HG03025 (cell line): ENCODE measurements at regions not wholly inside any gene's neighbourhood (a gene's known extent, or its start where the extent isn't known, plus 50 kb on each side); places are given as distances from the start of the nearest gene placed in this dataset.
"Not testable (repeated sequence)": the region's sequence is repeated elsewhere in the genome, so short reads cannot be mapped to it uniquely, and the experiment has no call there.

Experiments
- ATAC-seq: cut with Tn5 transposase; IDR thresholded peaks from one replicate; pipeline ENCODE4 v1.9.1; 2021; ENCODE audit warnings: mild to moderate bottlenecking, moderate library complexity; ENCODE audit not compliant: unreplicated experiment, low FRiP score

DNA sequence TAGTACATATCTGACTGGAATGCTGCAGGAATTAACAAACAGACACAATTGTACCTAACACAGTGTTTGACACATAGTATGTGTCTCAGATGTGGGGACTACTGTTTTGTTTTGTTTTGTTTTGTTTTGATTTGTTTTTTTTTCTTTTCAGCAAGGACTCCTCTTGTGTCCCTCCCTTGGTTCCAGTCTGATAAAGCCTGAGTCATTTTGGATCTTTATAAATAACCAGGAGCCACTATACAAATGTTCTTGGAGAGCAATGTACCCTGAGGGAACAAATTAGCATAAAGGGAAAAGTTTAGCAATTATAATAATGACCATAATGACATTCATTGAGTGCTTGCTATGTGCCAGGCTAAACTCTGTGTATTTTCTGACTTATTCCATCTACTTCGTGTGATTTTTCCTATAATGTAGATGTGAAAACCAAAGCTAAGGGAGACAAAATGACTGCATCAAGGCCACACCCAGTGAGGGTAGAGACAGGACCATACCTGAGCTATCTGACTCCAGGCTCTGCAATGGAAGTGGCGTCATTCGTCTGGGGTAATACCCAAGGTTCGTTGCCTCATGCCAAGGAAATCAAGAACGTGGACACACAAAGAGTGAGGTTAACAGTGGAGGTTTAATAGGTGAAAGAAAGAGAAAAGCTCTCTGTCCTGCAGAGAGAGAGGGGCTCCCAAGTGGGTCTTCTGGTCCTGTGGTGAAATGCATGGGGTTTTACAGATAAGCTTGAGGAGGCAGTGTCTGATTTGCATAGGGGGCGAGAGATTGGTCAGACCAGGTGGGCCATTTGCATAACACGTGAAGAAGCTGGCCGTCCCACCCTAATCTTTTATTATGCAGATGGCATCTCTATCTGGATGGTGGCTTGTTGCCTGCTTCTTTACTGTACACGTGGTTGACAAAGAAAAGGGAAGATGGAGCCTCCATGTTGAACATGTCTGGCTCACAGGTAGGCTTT lies 285.5 kb upstream of the SFSWAP start:
- no peak for ATAC-seq

DNA sequence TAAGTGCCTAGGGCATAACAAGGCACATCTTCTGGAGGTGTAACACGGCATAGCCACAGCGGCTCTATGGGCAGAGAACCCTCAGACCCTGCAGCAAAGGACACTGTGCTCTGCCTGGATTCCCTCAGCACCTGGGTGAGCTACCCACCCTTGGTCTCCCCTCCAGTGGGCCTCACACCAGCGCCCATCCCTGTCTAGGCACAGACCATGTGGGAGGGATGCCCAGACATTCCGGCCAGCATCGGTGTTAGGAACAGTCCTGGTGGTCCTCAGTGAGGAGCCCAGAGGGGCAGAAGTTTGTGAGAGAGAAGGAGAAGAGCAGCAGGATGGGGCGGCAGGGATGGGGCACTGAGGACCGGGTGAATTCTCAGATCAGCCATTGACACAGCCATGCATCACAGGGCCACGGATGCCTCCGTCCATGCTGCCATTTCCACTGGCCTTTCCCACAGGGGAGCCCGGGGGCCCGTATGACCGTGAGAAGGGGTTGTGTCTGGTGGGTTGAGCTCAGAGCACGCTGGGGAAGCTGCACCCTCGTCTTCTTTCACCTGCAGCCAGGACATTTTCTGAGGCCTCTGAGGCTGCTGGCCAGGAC lies 282.7 kb upstream of the SFSWAP start:
- no peak for ATAC-seq

DNA sequence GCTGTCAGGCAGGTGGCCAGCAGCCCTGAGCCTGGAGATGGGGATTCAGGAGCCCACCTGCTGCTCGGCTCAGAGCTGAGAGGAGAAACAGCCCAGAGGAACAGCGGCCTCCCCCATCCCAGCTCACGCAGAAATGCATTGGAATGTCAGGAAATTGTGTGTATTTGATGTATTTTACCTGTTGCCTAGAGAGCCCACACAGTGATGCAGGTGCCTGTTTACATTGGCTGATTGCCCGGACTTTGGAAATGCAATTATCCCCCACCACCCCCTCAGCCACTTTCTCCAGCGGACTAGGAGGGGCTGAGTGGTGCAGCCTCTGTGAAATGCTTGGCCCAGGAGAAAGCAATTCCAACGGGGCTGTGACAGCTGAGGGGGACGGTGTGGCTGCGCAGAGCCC lies 281.7 kb upstream of the SFSWAP start:
- ATAC-seq = not testable (repeated sequence)

DNA sequence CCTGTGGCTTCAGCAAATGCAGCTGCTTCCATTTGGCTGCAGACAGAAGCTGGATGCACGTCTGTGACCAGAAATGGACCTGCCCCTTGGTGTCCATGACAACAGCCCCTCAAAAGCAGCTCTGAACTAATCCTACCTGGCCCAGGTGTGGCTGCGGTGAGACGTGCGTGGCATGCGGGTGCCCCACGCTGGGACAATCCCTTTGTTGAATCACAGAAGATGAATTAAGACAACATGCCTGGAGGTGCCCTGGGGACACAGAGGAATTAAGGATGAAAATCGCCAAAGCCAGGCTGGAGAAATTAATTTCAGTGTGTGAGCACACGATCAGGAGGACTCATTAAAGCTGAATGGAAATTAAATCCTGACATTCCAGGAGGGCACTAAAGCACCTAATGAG lies 281.2 kb upstream of the SFSWAP start:
- ATAC-seq = not testable (repeated sequence)

DNA sequence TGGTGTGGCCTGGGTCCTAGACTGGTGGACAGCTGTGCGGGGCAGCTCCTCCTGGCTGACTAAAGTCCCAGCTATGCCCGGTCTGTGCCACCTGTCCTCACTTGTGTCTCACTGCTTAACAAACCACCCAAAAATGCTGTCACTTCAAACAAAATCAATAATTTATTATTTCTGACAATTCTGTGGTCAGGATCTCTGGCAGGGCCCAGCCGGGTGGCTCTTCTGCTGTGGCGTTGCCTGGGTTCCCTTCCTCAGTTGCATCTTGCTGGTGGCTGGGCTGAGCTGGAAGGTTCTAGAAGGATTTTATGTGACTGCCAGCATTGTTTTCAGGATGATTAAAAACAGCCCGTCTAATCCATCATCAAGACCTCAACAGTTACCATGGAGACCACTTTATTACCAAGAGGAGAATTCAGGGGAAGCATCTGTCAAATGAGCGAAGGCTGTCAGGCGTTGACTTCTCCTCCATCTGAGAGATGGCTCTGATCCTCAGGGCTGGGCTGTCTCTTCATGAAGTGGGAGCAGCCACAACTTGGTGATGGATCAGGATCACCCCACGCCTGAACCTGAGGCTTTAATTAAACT lies 280.6 kb upstream of the SFSWAP start:
- no peak for ATAC-seq

DNA sequence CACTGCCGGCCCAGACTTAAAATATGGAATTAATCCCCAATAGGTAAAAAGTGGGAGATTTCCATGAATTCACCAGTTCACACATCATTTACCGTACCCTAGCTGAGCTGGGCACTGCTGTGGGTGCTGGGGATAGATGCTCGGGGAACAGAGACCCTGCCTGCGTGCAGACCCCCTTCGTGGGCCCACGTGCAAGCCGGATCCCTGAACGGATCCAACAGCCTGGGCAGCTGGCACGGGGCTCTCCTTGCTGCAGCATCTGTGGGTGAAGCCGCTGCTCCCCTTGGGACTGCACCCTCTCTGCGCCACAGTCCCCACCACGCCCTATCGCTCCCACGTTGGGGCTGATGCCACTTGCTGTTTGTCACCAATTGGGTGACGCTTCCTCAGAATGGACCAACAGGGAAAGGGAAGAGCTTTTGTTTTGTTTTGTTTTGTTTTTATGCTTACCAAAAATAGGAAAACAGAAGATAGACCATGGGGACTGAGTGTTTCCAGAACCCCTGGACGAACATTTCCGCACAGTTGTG lies 279.7 kb upstream of the SFSWAP start:
- not testable (repeated sequence) for ATAC-seq

DNA sequence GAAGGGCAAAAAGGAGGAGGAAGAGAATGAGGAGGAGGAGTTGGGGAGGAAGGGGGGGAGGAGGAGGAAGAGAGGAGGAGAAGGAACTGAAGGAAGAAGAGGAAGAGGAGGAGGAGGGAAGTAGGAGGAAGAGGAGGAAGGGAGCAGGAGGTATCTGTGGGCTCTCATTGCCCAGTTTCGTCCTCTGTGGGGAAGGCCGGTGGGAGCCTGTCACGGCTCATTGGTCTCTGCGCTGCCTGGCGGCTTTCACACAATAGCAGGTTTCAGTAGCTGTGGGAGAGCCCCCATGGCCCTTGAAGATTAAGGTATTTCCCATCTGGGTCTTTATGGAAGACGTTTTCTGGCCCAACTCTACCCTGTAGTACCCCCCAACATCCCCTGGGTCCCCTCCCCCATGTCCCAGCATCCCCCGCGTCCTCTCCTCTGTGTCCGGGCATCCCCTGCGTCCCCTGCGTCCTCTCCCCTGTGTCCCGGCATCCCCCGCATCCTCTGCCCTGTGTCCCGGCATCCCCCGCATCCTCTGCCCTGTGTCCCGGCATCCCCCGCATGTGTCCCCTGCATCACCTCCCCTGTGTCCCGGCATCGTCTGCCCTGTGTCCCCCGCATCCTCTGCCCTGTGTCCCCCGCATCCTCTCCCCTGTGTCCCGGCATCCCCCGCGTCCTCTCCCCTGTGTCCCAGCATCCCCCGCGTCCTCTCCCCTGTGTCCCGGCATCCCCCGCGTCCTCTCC lies 278.2 kb upstream of the SFSWAP start:
- ATAC-seq = no peak

DNA sequence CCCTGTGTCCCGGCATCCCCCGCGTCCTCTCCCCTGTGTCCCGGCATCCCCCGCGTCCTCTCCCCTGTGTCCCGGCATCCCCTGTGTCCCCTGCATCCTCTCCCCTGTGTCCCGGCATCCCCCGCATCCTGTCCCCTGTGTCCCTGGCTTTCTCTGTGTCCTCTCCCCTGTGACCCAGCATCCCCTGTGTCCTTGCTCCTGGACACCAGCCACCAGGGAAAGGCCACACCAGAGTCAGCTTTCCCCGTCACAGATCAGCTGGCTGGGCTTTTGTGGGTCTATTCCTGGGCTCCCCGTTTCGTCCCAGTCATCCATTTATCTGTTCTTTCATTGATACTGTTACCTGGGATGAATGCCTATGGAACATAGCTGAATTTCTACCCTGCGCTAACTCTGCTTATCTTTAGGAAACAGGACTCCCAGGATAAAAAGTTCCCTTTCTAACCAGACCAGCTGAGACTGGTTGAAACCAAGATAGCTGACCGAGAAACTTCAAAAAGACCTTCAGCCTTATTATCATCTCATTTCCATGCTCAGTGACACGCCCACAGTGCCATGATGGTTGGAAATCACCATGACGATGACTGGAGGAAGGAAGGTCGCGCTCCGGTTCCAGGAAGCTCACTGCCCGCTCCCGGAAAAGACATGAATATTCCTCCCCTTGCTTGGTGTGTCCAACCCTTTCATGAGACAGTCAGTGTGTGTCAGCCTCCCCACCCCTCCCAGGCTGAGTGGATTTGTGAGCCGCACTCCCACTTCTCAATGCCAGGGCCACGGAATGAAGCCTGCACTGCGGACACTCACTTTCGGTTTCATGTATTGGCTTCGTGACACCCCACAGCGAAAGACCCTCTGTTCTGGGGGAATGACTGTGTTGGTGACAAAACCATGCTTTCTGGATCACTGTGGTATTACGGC lies 276.4 kb upstream of the SFSWAP start:
- ATAC-seq = no peak

DNA sequence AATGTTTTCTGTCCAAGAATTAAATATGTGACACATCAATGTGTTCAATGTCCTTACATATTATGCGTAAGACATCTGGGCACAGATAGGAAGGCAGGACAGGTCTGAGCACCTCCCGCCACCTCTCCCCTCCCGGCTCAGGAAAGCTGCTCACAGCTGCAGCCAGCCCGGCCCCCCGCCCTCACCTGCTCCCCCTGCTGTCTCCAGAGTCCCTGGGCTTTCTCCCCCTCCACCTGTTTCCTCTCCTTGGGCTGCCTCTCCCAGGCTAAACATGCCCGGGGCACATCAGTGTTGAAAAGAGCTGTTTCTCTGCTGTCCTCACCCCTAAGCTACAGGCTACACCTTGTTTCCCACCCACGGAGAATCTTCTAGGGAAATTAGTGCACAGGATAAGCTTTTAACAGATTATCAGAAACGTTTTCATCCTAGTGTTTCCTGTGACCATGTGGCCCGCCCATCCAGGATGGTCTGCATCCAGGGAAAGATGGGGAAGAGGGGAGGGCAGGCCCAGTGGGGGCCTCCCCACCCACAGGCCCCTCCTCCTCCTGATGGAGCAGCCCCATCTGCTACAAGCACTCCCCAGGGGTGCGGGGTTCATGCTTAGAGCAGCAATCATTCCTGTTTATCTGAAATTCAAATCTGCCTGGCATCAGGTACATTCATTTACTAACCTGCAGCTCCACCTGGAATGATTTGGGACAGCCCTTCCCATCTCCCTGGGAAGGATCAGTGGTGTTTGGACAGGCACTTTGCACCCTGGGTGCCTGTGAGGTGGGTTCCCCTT lies 273.8 kb upstream of the SFSWAP start:
- ATAC-seq = no peak

DNA sequence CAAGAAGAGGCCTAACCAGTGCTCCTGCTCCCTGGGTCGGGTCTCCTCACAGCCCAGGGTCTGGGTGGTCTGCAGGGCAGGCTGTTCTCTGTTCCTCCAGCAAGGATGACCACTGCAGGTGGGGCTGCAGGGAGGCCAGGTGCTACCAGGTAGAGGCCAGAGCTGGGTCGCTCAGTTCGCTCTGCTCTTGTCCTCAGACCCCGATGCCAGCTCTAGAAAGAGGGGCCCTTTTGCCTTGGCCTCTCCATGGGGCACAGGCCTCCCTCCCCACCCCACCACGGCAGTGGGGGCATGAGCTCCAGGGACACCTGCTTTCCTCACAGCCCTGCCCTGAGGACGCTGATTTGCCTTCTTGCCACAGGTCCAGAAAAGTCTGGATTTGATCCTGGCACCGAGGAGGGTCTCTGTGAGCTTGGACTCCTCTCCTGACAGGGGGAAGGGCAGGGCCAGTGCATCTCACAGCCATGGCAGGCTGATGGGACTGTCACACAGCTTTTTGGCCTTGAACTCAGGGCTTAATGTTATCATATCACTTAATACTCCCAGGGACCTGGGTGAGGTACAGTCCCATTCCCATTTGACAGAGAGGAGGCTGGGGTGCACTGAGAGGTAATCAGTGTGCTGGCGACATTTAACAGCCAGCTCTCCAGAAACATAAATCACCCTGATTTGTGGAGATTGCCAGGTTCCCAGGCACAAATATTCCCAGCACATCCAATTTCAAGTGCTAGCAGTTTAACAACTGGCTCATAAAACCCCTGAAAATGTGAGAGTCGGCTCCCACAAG lies 273.0 kb upstream of the SFSWAP start:
- ATAC-seq = no peak

DNA sequence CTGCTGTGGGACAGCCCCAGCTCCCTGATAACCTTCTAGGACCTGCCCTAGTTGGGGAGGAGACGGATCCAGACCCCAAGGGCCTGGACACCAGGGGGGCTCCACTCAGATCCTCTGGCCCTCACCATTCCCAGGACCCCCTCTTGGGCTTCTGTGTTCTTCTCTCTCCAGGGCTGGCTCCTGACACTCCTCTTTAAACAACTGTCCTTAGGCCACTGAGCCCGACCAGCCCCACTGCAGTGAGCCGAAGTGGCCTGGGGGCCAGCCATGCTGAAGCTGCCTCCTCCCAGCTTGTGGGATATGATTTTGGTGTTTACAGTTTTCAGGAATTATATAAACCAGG lies 272.4 kb upstream of the SFSWAP start:
- ATAC-seq = not testable (repeated sequence)

DNA sequence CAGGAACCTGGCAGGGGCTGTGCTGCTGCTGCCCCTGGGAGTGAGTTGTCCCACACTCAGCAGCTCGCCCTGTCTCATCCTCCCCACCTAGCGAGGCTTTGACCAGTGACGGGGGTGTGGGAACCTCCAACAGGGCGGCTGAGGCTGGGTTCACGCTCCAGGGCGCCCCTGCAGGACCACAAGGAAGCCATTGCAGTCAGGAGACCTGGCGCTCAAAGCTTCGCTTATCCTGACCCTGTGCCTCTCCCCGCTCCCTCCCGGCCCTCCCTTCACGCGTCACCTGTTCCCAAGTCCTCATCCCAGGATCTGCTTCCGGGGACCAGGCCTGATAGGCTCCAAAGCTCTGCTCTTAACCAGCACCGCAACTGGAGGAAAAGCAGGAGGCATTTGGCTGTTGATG lies 272.0 kb upstream of the SFSWAP start:
- no peak for ATAC-seq

DNA sequence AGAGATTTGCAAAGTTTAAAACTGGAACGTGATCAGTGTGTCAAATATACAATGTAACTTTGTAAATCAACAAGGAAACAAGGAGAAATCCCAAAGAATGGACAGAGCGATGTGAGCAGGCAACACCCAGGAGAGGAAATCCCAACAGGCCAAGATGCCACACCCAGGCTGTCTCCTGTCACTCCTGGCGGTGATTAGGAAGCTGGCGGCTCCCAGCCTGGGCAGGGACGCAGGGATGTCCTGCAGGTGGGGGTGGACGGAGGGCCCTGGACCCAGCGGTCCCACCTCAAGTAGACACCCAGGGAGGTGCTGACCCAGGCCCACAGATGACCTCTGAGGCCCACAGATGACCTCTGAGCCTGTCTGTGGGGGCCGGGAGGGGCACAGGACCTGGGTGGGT lies 271.1 kb upstream of the SFSWAP start:
- not testable (repeated sequence) for ATAC-seq

DNA sequence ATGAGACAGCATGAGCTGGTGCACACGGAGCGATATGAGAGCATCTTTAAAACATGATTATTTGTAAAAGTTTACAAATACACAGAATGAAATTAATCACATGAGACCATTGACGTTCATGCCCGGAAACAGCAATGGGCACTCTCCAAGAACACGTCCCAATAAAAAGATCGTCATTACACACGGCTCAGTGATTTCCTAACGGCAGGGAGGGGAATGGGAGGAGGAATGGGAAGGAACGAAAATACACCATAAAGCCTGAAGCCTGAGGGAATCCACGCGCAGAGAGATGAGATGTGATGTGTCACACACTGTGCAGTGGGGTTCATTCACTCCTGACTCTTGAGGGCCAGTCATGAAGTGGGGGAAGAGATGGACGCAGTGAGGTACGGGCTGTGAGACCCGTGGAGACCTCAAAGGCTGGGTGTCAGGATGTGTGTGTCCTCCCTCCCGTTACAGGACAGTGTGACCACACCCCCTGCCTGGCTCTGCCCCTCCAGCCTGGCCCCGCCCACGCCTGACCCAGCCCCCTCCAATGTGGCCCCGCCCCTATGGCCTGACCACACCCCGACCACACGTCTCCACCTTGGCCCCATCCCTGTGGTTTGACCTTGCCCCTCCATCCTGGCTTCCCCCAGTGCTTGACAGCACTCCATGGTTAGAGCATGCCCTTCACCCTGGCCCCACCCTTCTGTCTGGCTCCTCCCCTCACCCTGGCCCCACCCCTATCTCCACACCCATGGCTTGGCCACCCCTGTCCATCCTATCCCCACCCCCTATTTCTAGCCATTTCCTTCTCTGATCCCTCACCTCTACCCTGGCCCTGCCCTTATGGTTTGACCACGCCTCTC lies 270.5 kb upstream of the SFSWAP start:
- ATAC-seq = not testable (repeated sequence)

DNA sequence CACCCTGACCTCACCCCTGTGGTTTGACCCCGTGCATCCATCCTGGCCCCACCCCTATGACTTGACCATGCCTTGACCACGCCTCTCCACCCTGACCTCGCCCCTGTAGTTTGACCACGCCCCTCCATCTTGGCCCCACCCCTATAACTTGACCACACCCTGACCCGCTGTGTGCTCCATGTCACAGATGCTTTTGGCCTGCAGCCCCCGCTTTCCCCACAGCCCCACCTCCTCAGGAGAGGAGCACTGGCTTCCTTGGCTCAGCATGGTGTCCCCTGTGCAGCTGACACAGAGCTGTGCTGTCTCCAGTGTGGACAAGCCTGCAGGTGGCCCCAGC lies 269.9 kb upstream of the SFSWAP start:
- ATAC-seq = no peak

DNA sequence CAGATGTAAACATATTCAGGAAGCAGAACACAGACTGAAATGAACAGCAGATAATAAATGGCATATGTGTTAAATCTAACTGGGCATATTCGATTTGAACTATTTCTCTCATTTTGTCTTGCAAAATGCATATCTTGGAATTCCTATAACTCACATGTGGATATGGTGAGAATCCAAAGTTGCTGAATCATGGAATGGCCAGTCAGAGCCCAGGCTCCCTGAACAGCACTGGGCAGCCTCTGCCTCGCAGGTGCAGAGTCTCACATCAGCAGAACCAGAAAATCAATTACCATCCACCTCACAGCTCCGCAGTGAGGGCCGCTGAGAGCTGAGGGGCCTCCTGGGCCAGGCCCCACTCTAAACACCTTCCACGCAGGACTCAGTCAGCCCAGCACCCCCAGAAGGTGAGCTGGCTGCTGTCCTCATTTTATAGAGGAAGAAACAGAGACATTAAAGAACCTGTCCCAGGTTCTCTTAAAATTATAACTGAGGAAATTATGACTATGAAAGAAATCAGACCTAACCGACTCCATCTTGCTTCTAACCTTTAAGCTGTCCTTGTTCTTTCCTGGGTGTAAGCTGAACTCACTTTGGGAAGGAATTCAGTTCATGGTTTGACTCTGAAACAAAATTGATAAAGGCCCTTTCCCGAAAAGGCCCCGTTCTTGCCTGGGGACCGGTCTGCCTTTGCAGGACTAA lies 269.1 kb upstream of the SFSWAP start:
- no peak for ATAC-seq
